HEK293 (cell line): ENCODE measurements at regions not wholly inside any gene's neighbourhood (a gene's known extent, or its start where the extent isn't known, plus 50 kb on each side); places are given as distances from the start of the nearest gene placed in this dataset.

Source experiments
- BCL11B ChIP-seq: fragments of 450-650 bp; formaldehyde crosslinking; IDR thresholded peaks from 2 replicates; pipeline ENCODE4 v1.5.1; 2016; ENCODE audit warnings: low read depth, missing biosample characterization, missing genetic modification characterization
- FEZF1 ChIP-seq: fragments of 450-650 bp; formaldehyde crosslinking; IDR thresholded peaks from 2 replicates; pipeline ENCODE4 v1.5.1; 2016; ENCODE audit warnings: missing biosample characterization, missing genetic modification characterization
- GLI4 ChIP-seq: fragments of 450-650 bp; formaldehyde crosslinking; IDR thresholded peaks from 2 replicates; pipeline ENCODE4 v1.5.1; 2016; ENCODE audit warnings: missing biosample characterization, missing genetic modification characterization
- INSM2 ChIP-seq: fragments of 450-650 bp; formaldehyde crosslinking; IDR thresholded peaks from 2 replicates; pipeline ENCODE4 v1.5.1; 2016; ENCODE audit warnings: missing biosample characterization, missing genetic modification characterization
- KLF16 ChIP-seq: fragments of 450-650 bp; formaldehyde crosslinking; IDR thresholded peaks from 2 replicates; pipeline ENCODE4 v1.5.1; 2017; ENCODE audit warnings: missing biosample characterization, missing genetic modification characterization
- MZF1 ChIP-seq: fragments of 450-650 bp; formaldehyde crosslinking; IDR thresholded peaks from 2 replicates; pipeline ENCODE4 v1.5.1; 2017; ENCODE audit warnings: missing biosample characterization, missing genetic modification characterization, borderline replicate concordance
- TSHZ1 ChIP-seq: fragments of 450-650 bp; formaldehyde crosslinking; IDR thresholded peaks from 2 replicates; pipeline ENCODE4 v1.5.1; 2016; ENCODE audit warnings: missing biosample characterization, missing genetic modification characterization, borderline replicate concordance
- ZEB2 ChIP-seq: fragments of 450-650 bp; formaldehyde crosslinking; IDR thresholded peaks from 2 replicates; pipeline ENCODE4 v1.5.1; 2016; ENCODE audit warnings: missing biosample characterization, missing genetic modification characterization
- ZNF112 ChIP-seq: fragments of 450-650 bp; formaldehyde crosslinking; IDR thresholded peaks from 2 replicates; pipeline ENCODE4 v1.5.0; 2017; ENCODE audit warnings: missing biosample characterization, missing genetic modification characterization
- ZNF157 ChIP-seq: fragments of 450-650 bp; formaldehyde crosslinking; IDR thresholded peaks from 2 replicates; pipeline ENCODE4 v1.5.1; 2016; ENCODE audit warnings: missing biosample characterization, missing genetic modification characterization
- ZNF16 ChIP-seq: fragments of 450-650 bp; formaldehyde crosslinking; IDR thresholded peaks from 2 replicates; pipeline ENCODE4 v1.5.1; 2016; ENCODE audit warnings: low read depth, missing biosample characterization, missing genetic modification characterization
- ZNF174 ChIP-seq: fragments of 450-650 bp; formaldehyde crosslinking; IDR thresholded peaks from 2 replicates; pipeline ENCODE4 v1.5.0; 2017; ENCODE audit warnings: missing biosample characterization, mild to moderate bottlenecking, missing genetic modification characterization
- ZNF214 ChIP-seq: fragments of 450-650 bp; formaldehyde crosslinking; IDR thresholded peaks from 2 replicates; pipeline ENCODE4 v1.5.1; 2017; ENCODE audit warnings: missing biosample characterization, mild to moderate bottlenecking, missing genetic modification characterization, borderline replicate concordance
- ZNF266 ChIP-seq: fragments of 450-650 bp; formaldehyde crosslinking; IDR thresholded peaks from 2 replicates; pipeline ENCODE4 v1.5.1; 2016; ENCODE audit warnings: missing biosample characterization, missing genetic modification characterization, low read depth
- ZNF366 ChIP-seq: fragments of 450-650 bp; formaldehyde crosslinking; conservative IDR thresholded peaks from 2 replicates; pipeline ENCODE4 v1.5.1; 2016; ENCODE audit warnings: missing biosample characterization, missing genetic modification characterization
- ZNF394 ChIP-seq: fragments of 450-650 bp; formaldehyde crosslinking; IDR thresholded peaks from 2 replicates; pipeline ENCODE4 v1.5.1; 2016; ENCODE audit warnings: missing biosample characterization, missing genetic modification characterization, mild to moderate bottlenecking, moderate library complexity, borderline replicate concordance
- ZNF529 ChIP-seq: fragments of 450-650 bp; formaldehyde crosslinking; IDR thresholded peaks from 2 replicates; pipeline ENCODE4 v1.5.1; 2017; ENCODE audit warnings: missing genetic modification characterization, missing biosample characterization; ENCODE audit not compliant: insufficient replicate concordance
- ZNF629 ChIP-seq: fragments of 450-650 bp; formaldehyde crosslinking; IDR thresholded peaks from 2 replicates; pipeline ENCODE4 v1.5.1; 2017; ENCODE audit warnings: missing biosample characterization, missing genetic modification characterization
- ZNF660 ChIP-seq: fragments of 450-650 bp; IDR thresholded peaks from 2 replicates; pipeline ENCODE4 v1.5.1; 2018; ENCODE audit warnings: missing biosample characterization, mild to moderate bottlenecking, missing genetic modification characterization
- ZNF843 ChIP-seq: fragments of 450-650 bp; formaldehyde crosslinking; IDR thresholded peaks from 2 replicates; pipeline ENCODE4 v1.5.1; 2016; ENCODE audit warnings: missing biosample characterization, missing genetic modification characterization
- ZSCAN16 ChIP-seq: fragments of 450-650 bp; formaldehyde crosslinking; IDR thresholded peaks from 2 replicates; pipeline ENCODE4 v1.5.1; 2016; ENCODE audit warnings: missing biosample characterization, missing genetic modification characterization
- TF ChIP-seq, protein P1 (sequence below): fragments of 450-650 bp; formaldehyde crosslinking; IDR thresholded peaks from 2 replicates; pipeline ENCODE4 v1.5.1; 2016; ENCODE audit warnings: missing biosample characterization, missing genetic modification characterization
- TF ChIP-seq, protein P2 (sequence below): fragments of 450-650 bp; formaldehyde crosslinking; IDR thresholded peaks from 2 replicates; pipeline ENCODE4 v1.5.1; 2016; ENCODE audit warnings: missing biosample characterization, missing genetic modification characterization
- TF ChIP-seq, protein P3 (sequence below): fragments of 450-650 bp; formaldehyde crosslinking; optimal IDR thresholded peaks from 2 replicates; pipeline ENCODE3; 2016; ENCODE audit warnings: missing biosample characterization, mild to moderate bottlenecking, missing genetic modification characterization
- TF ChIP-seq, protein P4 (sequence below): fragments of 450-650 bp; formaldehyde crosslinking; IDR thresholded peaks from 2 replicates; pipeline ENCODE4 v1.5.1; 2016; ENCODE audit warnings: missing biosample characterization, missing genetic modification characterization

DNA sequence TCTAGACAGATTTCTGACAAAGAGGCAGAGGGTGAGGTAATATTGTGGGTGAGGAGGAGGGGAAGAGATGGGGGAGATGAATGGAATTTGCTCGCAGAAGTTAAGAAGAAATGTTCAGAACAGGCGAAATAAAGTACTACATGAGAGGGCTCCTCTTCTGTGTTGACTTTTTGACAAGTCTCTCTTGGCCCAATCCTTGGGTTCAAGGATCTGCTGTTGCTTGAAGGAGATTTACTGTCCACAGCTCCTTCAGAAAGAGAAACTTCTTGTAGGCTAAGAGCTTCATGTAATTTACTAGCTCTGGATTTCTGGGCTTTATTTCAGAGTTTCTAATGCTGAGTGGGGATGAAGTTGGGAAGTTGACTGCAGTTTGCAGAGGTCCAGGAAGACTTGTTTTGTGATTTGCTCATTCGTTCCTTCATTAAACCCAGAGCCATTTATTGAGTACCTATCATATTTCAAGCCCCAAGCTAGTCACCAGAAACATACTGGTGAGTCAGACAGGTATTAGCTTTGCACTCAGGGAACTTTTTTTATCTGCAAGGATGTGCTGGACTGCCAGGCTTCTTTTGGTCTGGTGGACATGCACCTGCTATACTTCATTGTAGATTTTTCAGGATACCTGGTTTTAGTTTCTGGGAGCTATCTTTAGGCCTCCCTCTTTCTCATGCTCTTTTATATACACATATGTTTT, 402.9 kb upstream of the CLINT1 start (continued):
- TF ChIP-seq TSHZ1 (tag by site-specific recombination) = no peak
- TF ChIP-seq ZNF529 (tag by site-specific recombination) = no peak
- TF ChIP-seq ZNF112 (tag by site-specific recombination) = no peak
- peak; percentile 39; the same call in 1 of the 2 replicates for TF ChIP-seq ZNF629 (tag by site-specific recombination)
- 0 out of 2 replicates have a peak, but pooled peaks have one; percentile 21 for TF ChIP-seq ZNF366
- TF ChIP-seq ZNF843 = no peak
- peak; percentile 69 for TF ChIP-seq INSM2 (tag by site-specific recombination)
- no peak for TF ChIP-seq ZNF174 (tag by site-specific recombination)
- TF ChIP-seq, protein P1, sequence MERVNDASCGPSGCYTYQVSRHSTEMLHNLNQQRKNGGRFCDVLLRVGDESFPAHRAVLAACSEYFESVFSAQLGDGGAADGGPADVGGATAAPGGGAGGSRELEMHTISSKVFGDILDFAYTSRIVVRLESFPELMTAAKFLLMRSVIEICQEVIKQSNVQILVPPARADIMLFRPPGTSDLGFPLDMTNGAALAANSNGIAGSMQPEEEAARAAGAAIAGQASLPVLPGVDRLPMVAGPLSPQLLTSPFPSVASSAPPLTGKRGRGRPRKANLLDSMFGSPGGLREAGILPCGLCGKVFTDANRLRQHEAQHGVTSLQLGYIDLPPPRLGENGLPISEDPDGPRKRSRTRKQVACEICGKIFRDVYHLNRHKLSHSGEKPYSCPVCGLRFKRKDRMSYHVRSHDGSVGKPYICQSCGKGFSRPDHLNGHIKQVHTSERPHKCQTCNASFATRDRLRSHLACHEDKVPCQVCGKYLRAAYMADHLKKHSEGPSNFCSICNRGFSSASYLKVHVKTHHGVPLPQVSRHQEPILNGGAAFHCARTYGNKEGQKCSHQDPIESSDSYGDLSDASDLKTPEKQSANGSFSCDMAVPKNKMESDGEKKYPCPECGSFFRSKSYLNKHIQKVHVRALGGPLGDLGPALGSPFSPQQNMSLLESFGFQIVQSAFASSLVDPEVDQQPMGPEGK = 0 out of 2 replicates have a peak, but pooled peaks have one; percentile 19
- TF ChIP-seq ZNF16 = no peak
- TF ChIP-seq ZNF214 (tag by site-specific recombination) = no peak
- TF ChIP-seq, protein P2, sequence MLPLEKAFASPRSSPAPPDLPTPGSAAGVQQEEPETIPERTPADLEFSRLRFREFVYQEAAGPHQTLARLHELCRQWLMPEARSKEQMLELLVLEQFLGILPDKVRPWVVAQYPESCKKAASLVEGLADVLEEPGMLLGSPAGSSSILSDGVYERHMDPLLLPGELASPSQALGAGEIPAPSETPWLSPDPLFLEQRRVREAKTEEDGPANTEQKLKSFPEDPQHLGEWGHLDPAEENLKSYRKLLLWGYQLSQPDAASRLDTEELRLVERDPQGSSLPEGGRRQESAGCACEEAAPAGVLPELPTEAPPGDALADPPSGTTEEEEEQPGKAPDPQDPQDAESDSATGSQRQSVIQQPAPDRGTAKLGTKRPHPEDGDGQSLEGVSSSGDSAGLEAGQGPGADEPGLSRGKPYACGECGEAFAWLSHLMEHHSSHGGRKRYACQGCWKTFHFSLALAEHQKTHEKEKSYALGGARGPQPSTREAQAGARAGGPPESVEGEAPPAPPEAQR (tag by site-specific recombination) = no peak
- TF ChIP-seq MZF1 = peak; percentile 57; the same call in 1 of the 2 replicates
- TF ChIP-seq, protein P3, sequence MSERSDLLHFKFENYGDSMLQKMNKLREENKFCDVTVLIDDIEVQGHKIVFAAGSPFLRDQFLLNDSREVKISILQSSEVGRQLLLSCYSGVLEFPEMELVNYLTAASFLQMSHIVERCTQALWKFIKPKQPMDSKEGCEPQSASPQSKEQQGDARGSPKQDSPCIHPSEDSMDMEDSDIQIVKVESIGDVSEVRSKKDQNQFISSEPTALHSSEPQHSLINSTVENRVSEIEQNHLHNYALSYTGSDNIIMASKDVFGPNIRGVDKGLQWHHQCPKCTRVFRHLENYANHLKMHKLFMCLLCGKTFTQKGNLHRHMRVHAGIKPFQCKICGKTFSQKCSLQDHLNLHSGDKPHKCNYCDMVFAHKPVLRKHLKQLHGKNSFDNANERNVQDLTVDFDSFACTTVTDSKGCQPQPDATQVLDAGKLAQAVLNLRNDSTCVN (tag by site-specific recombination) = no peak
- TF ChIP-seq ZNF157 (tag by site-specific recombination) = no peak
- no peak for TF ChIP-seq ZEB2 (tag by site-specific recombination)
- peak; percentile 29; the same call in 1 of the 2 replicates for TF ChIP-seq FEZF1
- TF ChIP-seq, protein P4, sequence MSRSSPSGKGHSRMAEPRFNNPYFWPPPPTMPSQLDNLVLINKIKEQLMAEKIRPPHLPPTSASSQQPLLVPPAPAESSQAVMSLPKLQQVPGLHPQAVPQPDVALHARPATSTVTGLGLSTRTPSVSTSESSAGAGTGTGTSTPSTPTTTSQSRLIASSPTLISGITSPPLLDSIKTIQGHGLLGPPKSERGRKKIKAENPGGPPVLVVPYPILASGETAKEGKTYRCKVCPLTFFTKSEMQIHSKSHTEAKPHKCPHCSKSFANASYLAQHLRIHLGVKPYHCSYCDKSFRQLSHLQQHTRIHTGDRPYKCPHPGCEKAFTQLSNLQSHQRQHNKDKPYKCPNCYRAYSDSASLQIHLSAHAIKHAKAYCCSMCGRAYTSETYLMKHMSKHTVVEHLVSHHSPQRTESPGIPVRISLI (tag by site-specific recombination) = peak; percentile 59
- TF ChIP-seq ZNF266 = no peak
- TF ChIP-seq KLF16 (tag by site-specific recombination) = no peak
- no peak for TF ChIP-seq GLI4
- peak; percentile 37; the same call in 1 of the 2 replicates for TF ChIP-seq ZNF394
- TF ChIP-seq ZNF660 (tag by site-specific recombination) = 0 out of 2 replicates have a peak, but pooled peaks have one; percentile 47
- no peak for TF ChIP-seq ZSCAN16 (tag by site-specific recombination)
- TF ChIP-seq BCL11B (tag by site-specific recombination) = no peak
